ENCODE measurements at regions not wholly inside any gene's neighbourhood (a gene's known extent, or its start where the extent isn't known, plus 50 kb on each side); places are given as distances from the start of the nearest gene placed in this dataset.

DNA sequence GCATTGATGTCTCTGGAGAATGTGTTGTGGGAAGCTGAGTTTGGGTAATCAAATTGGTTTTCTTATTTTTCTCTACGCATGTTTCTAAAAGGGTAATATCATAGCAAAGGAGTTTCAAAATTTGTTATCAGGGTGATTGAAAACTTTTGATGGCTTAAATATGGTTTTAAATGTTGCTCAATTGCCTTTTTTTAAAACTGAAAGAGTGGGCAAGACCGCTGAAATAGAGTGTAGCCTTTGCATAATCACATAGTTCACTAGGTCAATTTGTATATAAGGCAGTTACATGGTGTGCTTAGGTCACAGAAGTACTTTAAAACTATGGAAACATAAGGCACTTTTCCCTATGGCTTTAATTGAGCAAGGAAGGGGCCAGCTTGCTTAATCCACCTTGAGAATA is 167.4 kb downstream of the SNAPC1 start (continued):
- TF ChIP-seq, protein P1, sequence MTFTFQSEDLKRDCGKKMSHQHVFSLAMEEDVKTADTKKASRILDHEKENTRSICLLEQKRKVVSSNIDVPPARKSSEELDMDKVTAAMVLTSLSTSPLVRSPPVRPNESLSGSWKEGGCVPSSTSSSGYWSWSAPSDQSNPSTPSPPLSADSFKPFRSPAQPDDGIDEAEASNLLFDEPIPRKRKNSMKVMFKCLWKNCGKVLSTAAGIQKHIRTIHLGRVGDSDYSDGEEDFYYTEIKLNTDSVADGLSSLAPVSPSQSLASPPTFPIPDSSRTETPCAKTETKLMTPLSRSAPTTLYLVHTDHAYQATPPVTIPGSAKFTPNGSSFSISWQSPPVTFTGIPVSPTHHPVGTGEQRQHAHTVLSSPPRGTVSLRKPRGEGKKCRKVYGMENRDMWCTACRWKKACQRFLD (CRISPR knock-in tag; IDR thresholded peaks at IDR 0.05; ENCODE audit: borderline replicate concordance) = no peak
- TF ChIP-seq TFDP1 (CRISPR knock-in tag; IDR thresholded peaks at IDR 0.05; ENCODE audit: borderline replicate concordance) (no peak), ZSCAN12 (CRISPR knock-in tag; IDR thresholded peaks at IDR 0.05) (no peak), TCF7 (IDR thresholded peaks at IDR 0.05; ENCODE audit: low read depth) (no peak), CBFB (CRISPR knock-in tag; IDR thresholded peaks at IDR 0.05) (no peak)

GRCh38 chr14:61930101-61930857 is 168.1 kb downstream of the SNAPC1 start:
- no TSS peak for BruUV-seq (replicated peaks)
- no peak overlapping the region for H3K27ac ChIP-seq (ENCODE audit: extremely low read length, insufficient read depth, low read length)
- in situ Hi-C loops (cut with HindIII; ENCODE audit: extremely low pct_ligation_motif_present, low pct_unique_long_range_greater_than_20kb) = no loop called here

More at GRCh38 chr14:61930101-61930857, 168.1 kb downstream of the SNAPC1 start:
- Histone ChIP-seq H4K20me1 (ENCODE audit: insufficient read depth, low read length) (no peaks in the 10 kb centered on the region), H3K4me1 (ENCODE audit: insufficient read depth, low read length) (no peaks in the 10 kb centered on the region), H3K27me3 (ENCODE audit: control insufficient read depth in 1 of 2, insufficient read depth in 2 of 2, low read length in 2 of 2) (no peaks in the 10 kb centered on the region; a peak in 1 of 5 replicates), H3K9ac (ENCODE audit: insufficient read depth, low read depth, low read length) (no peak overlapping the region), H3K4me2 (ENCODE audit: low read depth, low read length) (no peak overlapping the region), H3K9me3 (ENCODE audit: low read length) (no peaks in the 10 kb centered on the region), H3K4me3 (replicated peaks in 1 of 3; ENCODE audit: insufficient read depth in 1 of 3, low read depth in 2 of 3, low read length in 3 of 3) (no peak overlapping the region), H2AFZ (ENCODE audit: low read length) (no peak overlapping the region), H3K79me2 (ENCODE audit: insufficient read depth, low read length) (no peaks in the 10 kb centered on the region), H3K36me3 (replicated peaks in 1 of 2; ENCODE audit: control insufficient read depth in 1 of 2, insufficient read depth in 2 of 2, low read length in 2 of 2) (no peaks in the 10 kb centered on the region)
- CTCF ChIA-PET (ENCODE audit: low intra/inter-chr PET ratio, low total read pairs) = no interaction called here
- TF ChIP-seq, protein P2, sequence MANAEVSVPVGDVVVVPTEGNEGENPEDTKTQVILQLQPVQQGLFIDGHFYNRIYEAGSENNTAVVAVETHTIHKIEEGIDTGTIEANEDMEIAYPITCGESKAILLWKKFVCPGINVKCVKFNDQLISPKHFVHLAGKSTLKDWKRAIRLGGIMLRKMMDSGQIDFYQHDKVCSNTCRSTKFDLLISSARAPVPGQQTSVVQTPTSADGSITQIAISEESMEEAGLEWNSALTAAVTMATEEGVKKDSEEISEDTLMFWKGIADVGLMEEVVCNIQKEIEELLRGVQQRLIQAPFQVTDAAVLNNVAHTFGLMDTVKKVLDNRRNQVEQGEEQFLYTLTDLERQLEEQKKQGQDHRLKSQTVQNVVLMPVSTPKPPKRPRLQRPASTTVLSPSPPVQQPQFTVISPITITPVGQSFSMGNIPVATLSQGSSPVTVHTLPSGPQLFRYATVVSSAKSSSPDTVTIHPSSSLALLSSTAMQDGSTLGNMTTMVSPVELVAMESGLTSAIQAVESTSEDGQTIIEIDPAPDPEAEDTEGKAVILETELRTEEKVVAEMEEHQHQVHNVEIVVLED (CRISPR knock-in tag; IDR thresholded peaks at IDR 0.05; ENCODE audit: borderline replicate concordance) = no peak
- TF ChIP-seq SAFB2 (CRISPR knock-in tag; IDR thresholded peaks at IDR 0.05; ENCODE audit: borderline replicate concordance, low read depth) (no peak), TARDBP (CRISPR knock-in tag; IDR thresholded peaks at IDR 0.05) (no peak), ZNF619 (CRISPR knock-in tag; IDR thresholded peaks at IDR 0.05) (no peak), ZNF546 (CRISPR knock-in tag; conservative IDR thresholded peaks at IDR 0.05) (no peak), ZNF766 (CRISPR knock-in tag; IDR thresholded peaks at IDR 0.05; ENCODE audit: borderline replicate concordance) (no peak)
- TF ChIP-seq, protein P3, sequence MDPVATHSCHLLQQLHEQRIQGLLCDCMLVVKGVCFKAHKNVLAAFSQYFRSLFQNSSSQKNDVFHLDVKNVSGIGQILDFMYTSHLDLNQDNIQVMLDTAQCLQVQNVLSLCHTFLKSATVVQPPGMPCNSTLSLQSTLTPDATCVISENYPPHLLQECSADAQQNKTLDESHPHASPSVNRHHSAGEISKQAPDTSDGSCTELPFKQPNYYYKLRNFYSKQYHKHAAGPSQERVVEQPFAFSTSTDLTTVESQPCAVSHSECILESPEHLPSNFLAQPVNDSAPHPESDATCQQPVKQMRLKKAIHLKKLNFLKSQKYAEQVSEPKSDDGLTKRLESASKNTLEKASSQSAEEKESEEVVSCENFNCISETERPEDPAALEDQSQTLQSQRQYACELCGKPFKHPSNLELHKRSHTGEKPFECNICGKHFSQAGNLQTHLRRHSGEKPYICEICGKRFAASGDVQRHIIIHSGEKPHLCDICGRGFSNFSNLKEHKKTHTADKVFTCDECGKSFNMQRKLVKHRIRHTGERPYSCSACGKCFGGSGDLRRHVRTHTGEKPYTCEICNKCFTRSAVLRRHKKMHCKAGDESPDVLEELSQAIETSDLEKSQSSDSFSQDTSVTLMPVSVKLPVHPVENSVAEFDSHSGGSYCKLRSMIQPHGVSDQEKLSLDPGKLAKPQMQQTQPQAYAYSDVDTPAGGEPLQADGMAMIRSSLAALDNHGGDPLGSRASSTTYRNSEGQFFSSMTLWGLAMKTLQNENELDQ (CRISPR knock-in tag; IDR thresholded peaks at IDR 0.05; ENCODE audit: borderline replicate concordance) = no peak
- POLR2A ChIA-PET = no interaction called here
- FAIRE-seq (no peak), ATAC-seq (no peak), DNase-seq (ENCODE audit: low spot score) (no peak)
- intact Hi-C loops (cut with micrococcal nuclease; ENCODE audit: unreplicated experiment) = no loop called here
- 4% methylated on average over 6 of the region's 6 CpGs for WGBS (ENCODE audit: low lambda C conversion rate)

All from HepG2 (cell line).